GM12891 (cell line): ENCODE measurements at regions not wholly inside any gene's neighbourhood (a gene's known extent, or its start where the extent isn't known, plus 50 kb on each side); places are given as distances from the start of the nearest gene placed in this dataset.
"Not testable (repeated sequence)": the region's sequence is repeated elsewhere in the genome, so short reads cannot be mapped to it uniquely, and the experiment has no call there.

Source experiments
- PAX5 ChIP-seq: IDR thresholded peaks from 2 replicates; pipeline ENCODE4 v1.6.1; 2011; ENCODE audit warnings: low read length, moderate library complexity, mild to moderate bottlenecking; ENCODE audit not compliant: insufficient read depth, severe bottlenecking
- POLR2A ChIP-seq: IDR thresholded peaks from 2 replicates; pipeline ENCODE4 v1.6.1; 2011; ENCODE audit warnings: low read depth, low read length, control low read depth
- POLR2AphosphoS5 ChIP-seq: IDR thresholded peaks from 2 replicates; pipeline ENCODE4 v1.6.1; 2011; ENCODE audit warnings: low read depth, low read length, control low read depth
- POU2F2 ChIP-seq: IDR thresholded peaks from 2 replicates; pipeline ENCODE4 v1.6.1; 2011; ENCODE audit warnings: low read depth, mild to moderate bottlenecking, control low read depth, low read length, moderate library complexity
- SPI1 ChIP-seq: IDR thresholded peaks from 2 replicates; pipeline ENCODE4 v1.6.1; 2011; ENCODE audit warnings: low read depth, low read length, control low read depth
- TAF1 ChIP-seq: IDR thresholded peaks from 2 replicates; pipeline ENCODE4 v1.6.1; 2011; ENCODE audit warnings: low read depth, low read length, control low read depth

- not testable (repeated sequence) for TF ChIP-seq POLR2AphosphoS5, POLR2A, POU2F2, TAF1, SPI1, PAX5
Observed at GRCh38 chr5:71400626-71401025, 54.8 kb upstream of the BDP1 start.
